SW 1271 (cell line): ENCODE measurements at regions not wholly inside any gene's neighbourhood (a gene's known extent, or its start where the extent isn't known, plus 50 kb on each side); places are given as distances from the start of the nearest gene placed in this dataset.
"Not testable (repeated sequence)": the region's sequence is repeated elsewhere in the genome, so short reads cannot be mapped to it uniquely, and the experiment has no call there.

Experiments
- DNase-seq, 2 experiments: peaks; one replicate each; lab custom pipeline; 2025; lab: John Stamatoyannopoulos, UW

DNA sequence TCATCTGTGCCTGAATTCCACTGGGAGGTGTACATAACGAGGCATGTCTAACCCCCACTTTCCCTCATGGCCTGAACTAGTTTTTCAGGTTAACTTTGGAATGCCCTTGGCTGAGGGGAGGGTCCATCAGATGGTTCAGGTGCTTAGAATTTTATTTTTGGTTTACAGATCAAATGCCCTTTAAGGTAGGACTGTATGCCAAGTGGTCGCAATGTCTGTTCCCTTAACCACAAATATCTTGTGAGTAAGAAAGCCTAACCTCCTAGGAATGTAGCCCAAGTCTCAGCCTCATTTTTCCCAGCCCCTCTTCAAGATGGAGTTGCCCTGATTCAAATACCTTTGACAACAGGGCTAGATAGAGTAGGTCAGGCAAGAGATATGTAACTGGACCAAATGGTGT lies 78.4 kb downstream of the RNASET2 start:
- peak in 1 of 2 experiments; percentile 5 for DNase-seq

DNA sequence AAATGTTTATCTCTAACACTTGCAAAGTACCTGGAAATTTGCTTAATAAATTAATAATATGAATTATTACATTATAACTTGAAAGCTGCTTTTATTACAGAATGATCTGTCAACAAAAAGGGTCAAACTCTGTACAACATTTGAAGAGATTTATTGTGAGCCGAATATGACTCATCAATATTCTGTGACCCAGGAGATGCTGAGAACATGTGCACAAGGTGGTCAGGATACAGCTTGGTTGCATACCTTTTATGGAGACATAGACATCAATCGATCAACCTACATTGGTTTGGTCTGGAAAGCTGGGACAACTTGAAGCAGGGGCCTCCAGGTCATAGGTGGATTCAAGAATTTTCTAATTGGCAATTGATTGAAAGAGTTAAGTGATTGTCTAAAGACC lies 79.0 kb downstream of the RNASET2 start:
- no peak for DNase-seq

- no peak for DNase-seq
These were observed 83.8 kb downstream of the RNASET2 start for GRCh38 chr6:166872531-166873009.

DNA sequence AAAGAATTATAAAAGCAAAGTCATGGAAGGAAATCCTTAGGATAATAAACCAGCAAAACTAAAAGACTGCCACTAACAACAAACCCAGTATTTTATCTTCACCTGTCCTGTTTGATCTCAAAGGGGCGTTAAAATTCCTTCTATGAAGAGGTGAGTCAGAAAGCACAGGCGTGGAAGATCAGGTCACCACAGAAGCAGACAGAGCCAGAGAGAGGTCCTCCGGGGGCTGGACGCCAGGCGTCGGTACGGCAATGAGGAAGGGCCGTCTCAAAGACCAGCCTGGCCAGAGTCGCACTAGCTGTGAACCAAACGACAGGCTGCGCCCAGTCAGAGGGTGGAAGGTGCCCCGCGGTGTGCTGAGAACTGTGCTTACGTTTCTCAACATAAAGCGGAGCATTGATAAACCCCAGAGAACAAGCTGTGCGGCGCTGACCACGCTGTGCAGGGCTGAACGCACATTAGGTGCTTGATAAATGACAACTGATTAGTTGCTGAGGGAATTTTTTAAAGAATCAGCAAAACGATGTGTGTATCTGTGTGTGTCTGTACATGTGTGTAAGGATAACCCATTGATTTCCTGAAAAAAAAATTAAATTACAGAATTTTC lies 85.6 kb downstream of the RNASET2 start:
- DNase-seq = no peak

GRCh38 chr6:166866839-166867637 lies 89.3 kb downstream of the RNASET2 start:
- no peak for DNase-seq

DNA sequence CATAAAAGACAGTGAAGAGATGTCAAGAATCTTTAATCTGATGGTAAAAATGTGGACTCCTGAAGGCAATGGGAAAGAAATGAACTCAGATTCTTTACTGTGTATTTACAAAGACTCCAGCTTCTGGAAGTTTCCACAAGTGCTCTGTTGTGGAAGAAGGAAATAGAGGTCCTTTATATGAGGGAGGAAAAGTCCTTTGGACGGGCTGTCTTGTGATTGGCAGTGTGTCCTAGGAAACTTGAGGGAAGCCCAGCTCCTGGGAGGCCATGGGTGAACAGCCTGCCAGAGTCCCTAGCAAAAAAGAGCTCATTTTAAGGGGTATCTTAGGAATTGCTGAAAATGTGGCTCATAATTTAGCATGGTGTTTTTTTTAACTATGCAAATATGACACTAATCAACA lies 92.0 kb downstream of the RNASET2 start:
- DNase-seq = no peak

DNA sequence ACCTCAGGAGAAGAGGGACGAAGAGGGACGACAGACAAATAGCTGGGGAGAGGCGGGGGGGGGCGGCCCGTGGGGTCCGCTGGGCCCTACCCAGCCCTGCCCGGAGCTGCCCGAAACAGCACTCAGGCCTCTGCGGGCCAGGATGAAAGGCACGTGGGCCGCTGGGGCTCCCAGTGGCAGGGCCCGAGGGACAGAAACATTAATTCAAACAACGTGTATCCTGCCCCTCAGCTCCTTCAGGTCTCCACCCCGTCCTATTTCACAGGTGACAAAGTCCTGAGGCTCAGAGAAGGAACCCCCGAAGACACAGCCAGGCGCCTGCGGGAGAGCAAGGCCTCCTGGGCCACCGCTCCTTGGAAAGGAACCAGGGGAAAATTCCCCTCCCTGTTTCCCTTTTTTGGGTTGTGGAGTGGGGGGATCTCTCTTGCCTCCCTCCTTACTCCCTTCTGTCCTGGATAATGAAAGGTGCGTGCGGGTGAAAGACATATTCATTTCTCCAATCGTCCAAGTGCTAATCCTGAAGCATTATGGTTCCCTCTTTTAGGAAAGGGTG lies 93.3 kb downstream of the RNASET2 start:
- DNase-seq = no peak

- DNase-seq = no peak
These were observed 93.9 kb downstream of the RNASET2 start for GRCh38 chr6:166862287-166862977.

DNA sequence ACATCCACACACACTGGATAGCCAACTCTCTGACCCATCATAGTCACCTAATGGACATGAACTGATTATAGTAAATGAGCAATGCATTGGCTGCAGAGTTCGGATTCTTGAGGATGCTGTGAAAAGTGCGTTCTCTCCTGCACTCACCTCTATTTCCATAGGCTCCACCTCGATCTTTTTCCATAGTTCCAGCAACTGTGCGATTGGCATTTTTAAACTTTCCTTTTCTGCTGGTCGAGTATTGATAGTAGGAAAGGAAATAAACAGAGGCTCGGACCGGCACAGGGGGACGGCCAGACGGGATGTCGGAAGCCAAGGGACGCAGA lies 94.4 kb downstream of the RNASET2 start:
- no peak for DNase-seq

GRCh38 chr6:166861304-166861703 lies 95.0 kb downstream of the RNASET2 start:
- DNase-seq = no peak

GRCh38 chr6:166860392-166860791 lies 96.0 kb downstream of the RNASET2 start:
- no peak for DNase-seq

GRCh38 chr6:166855416-166855815 lies 100.9 kb downstream of the RNASET2 start:
- DNase-seq = no peak

- no peak for DNase-seq
These were observed 102.7 kb downstream of the RNASET2 start for GRCh38 chr6:166853371-166854325.

DNA sequence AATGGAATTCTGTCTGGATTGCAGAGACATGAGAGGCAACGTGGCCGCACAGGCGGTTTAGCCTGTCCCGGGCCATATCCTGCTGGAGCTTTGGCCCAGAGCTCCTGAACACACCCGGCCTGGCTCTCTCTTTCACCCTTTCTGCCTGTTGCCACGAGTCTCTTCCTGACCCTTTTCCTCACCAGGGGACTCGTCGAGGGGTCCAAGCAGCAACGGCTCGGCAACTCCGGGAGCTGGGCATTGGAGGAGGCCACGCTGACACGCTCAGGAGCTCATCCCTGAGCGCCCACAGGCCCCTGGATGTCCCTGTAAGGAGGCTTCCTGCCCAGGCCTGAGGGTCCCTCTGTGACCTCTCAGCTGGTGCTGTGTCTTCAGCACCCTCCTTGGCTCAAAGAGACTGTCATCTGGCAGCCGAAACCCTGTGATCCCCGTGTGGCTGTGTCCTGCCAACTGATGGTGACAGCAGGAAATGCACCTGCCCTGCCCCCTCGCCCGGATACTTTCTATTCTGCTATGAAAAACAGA lies 103.8 kb downstream of the RNASET2 start:
- no peak for DNase-seq

- DNase-seq = no peak
These were observed 104.4 kb downstream of the RNASET2 start for GRCh38 chr6:166851911-166852310.

GRCh38 chr6:166851426-166851825 lies 104.9 kb downstream of the RNASET2 start:
- no peak for DNase-seq

- no peak for DNase-seq
These were observed 105.7 kb downstream of the RNASET2 start for GRCh38 chr6:166850677-166851076.

DNA sequence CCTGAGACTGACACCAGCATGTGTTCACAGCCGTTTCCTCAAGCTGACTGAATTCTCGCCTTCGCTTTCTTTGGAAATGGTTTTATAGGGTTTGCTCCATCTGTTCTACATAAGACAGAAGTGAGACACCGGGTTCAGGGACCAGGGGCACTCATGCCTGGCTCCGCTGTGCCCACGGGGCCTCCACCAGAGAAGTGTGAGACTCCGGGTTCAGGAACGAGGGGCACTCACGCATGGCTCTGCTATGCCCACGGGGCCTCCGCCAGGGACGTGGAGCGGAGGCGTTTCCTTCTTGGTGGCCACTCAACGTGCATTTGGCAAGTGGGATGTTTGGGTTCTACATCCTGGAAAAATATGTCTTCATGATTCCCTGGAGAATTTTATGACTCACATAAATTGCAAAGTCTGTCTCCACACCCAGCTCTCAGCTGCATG lies 106.6 kb downstream of the RNASET2 start:
- DNase-seq = no peak

DNA sequence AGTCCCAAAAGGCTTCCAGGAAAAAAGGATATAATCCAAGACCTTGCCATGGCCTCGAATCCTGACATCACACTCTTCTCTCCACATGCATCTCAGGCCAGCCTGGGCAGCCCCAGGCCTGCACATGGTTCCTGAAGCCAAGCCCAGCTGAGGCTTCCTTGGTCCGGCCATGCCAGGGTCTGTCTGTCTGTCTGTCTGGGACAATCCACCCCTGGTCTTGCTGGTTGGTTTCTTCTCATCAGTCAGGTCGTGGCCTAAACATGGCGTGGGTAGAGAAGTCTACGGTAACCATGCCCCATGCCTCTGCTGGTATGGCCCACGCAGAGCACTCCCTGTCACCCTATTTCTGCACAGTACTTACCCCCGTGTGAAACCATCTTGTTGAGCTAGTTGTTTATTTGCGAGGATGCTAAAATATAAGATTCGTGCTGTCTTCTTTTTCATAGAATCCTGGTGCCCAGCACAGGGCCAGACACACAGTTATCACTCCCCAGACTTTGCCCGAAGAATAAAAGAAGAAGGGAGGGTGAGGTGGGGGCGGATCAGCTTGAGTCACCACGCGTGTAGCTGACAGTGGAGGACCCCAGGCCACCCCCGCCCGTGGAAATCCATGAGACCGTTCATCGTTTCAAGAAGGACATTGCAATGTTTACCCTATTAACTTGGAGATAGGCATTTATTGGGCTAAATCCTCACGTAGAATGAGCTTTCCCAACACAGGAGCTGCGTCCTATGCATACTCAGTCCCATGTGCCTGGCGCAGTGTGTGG lies 107.2 kb downstream of the RNASET2 start:
- DNase-seq = no peak

DNA sequence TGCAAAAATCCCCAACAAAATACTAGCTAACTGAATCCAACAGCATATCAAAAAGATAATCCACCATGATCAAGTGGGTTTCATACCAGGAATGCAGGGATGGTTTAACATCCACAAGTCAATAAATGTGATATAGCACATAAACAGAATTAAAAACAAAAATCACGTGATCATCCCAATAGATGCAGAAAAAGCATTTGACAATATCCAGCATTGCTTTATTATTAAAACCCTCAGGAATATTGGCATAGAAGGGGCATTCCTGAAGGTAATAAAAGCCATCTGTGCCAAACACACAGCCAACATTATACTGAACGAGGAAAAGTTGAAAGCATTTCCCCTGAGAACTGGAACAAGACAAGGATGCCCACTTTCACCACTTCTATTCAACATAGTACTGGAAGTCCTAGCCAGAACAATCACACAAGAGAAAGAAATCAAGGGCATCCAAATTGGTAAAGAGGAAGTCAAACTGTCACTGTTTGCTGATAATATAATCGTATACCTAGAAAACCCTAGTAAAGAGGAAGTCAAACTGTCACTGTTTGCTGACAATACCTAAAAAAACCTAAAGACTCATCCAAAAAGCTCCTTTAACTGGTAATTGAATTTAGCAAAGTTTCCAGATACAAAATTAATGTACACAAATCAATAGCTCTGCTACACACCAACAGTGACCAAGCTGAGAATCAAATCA lies 109.8 kb downstream of the RNASET2 start:
- not testable (repeated sequence) for DNase-seq
